ENCODE measurements at regions not wholly inside any gene's neighbourhood (a gene's known extent, or its start where the extent isn't known, plus 50 kb on each side); places are given as distances from the start of the nearest gene placed in this dataset.

GRCh38 chr3:74763830-74764229, 149.4 kb upstream of the CNTN3 start:
- TF ChIP-seq CTCF (IDR thresholded peaks at IDR 0.05; ENCODE audit: low read depth, low read length, poor library complexity, severe bottlenecking) (no peak), EZH2phosphoT487 (IDR thresholded peaks at IDR 0.05; ENCODE audit: borderline replicate concordance, low read length) (no peak)

All from DOHH2 (cell line).